ENCODE measurements at regions not wholly inside any gene's neighbourhood (a gene's known extent, or its start where the extent isn't known, plus 50 kb on each side); places are given as distances from the start of the nearest gene placed in this dataset.

DNA sequence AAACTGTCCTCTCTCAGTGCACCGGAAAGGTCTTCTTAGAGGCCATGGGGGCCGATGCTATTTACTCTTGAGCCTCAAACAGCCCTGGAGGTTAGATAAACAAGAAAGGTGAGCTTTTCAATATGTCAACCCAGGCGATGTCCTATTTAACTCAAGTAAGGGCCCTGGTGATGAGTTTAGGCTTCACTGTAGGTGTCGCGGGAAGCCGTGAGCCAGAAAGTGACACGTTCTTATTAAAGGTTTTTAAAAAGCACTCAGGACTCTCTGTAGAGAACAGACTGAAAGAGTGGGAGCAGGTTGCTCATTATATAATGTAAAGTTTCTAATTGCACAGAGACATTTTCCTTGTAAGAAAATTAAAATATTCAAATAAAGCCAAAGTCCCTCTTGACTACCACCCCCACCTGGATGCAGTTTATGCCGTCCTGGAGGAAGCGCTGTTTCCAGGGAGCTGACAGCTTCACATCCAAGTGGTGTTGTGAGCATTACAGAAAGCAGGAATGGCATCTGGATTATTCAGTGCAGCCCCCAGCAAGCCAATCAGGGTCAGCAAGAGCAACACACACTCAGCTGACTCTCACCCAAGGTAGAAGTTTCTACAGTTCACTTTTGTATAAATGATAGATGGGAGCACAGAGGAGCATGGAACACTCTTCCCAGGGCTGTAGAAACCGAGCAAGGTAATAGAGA lies 280.3 kb downstream of the DRD1 start:
- no peak for TF ChIP-seq EZH2 (IDR thresholded peaks at IDR 0.05; ENCODE audit: insufficient read depth, poor library complexity, severe bottlenecking)
- TF ChIP-seq EZH2phosphoT487 (IDR thresholded peaks at IDR 0.05; ENCODE audit: insufficient read depth, low read depth), result no peak
